GM19099 (cell line): ENCODE measurements at regions not wholly inside any gene's neighbourhood (a gene's known extent, or its start where the extent isn't known, plus 50 kb on each side); places are given as distances from the start of the nearest gene placed in this dataset.

ENCODE experiments used
- POLR2A ChIP-seq: IDR thresholded peaks from 3 replicates; pipeline ENCODE4 v1.6.1; 2011; ENCODE audit warnings: low read depth; ENCODE audit not compliant: insufficient read length; ENCODE audit errors: extremely low read depth

GRCh38 chr18:70649683-70650082 is 360.8 kb downstream of the SOCS6 start:
- no peak for TF ChIP-seq POLR2A

GRCh38 chr18:70645971-70646370 is 357.1 kb downstream of the SOCS6 start:
- TF ChIP-seq POLR2A, result no peak

GRCh38 chr18:70643812-70644211 is 355.0 kb downstream of the SOCS6 start:
- no peak for TF ChIP-seq POLR2A

GRCh38 chr18:70641156-70641775 is 352.4 kb downstream of the SOCS6 start:
- TF ChIP-seq POLR2A, result no peak

- TF ChIP-seq POLR2A, result no peak
These were observed 351.6 kb downstream of the SOCS6 start for GRCh38 chr18:70640336-70640887.

GRCh38 chr18:70636991-70637390 is 348.1 kb downstream of the SOCS6 start:
- no peak for TF ChIP-seq POLR2A

GRCh38 chr18:70634576-70635147 is 345.8 kb downstream of the SOCS6 start:
- no peak for TF ChIP-seq POLR2A

GRCh38 chr18:70627182-70627802 is 338.4 kb downstream of the SOCS6 start:
- no peak for TF ChIP-seq POLR2A

GRCh38 chr18:70622622-70623419 is 334.0 kb downstream of the SOCS6 start:
- TF ChIP-seq POLR2A, result no peak

- TF ChIP-seq POLR2A, result no peak
These were observed 332.9 kb downstream of the SOCS6 start for GRCh38 chr18:70621710-70622109.

GRCh38 chr18:70620837-70621612 is 332.2 kb downstream of the SOCS6 start:
- no peak for TF ChIP-seq POLR2A

- TF ChIP-seq POLR2A, result no peak
These were observed 328.3 kb downstream of the SOCS6 start for GRCh38 chr18:70617020-70617763.

- TF ChIP-seq POLR2A, result no peak
These were observed 311.5 kb downstream of the SOCS6 start for GRCh38 chr18:70600225-70600925.
